Astrocyte (in vitro differentiated cells and primary cell): ENCODE measurements at regions not wholly inside any gene's neighbourhood (a gene's known extent, or its start where the extent isn't known, plus 50 kb on each side); places are given as distances from the start of the nearest gene placed in this dataset.

Experiments
- EZH2 ChIP-seq: IDR thresholded peaks from 2 replicates; pipeline ENCODE4 v1.6.1; 2012; ENCODE audit warnings: mild to moderate bottlenecking, low read length, inconsistent platforms; ENCODE audit not compliant: insufficient read depth
- TF ChIP-seq, protein P1 (sequence below): IDR thresholded peaks from 2 replicates; pipeline ENCODE4 v1.5.1; 2011; ENCODE audit warnings: low read depth, mild to moderate bottlenecking, inconsistent platforms, low read length, moderate library complexity; ENCODE audit not compliant: insufficient read depth

DNA sequence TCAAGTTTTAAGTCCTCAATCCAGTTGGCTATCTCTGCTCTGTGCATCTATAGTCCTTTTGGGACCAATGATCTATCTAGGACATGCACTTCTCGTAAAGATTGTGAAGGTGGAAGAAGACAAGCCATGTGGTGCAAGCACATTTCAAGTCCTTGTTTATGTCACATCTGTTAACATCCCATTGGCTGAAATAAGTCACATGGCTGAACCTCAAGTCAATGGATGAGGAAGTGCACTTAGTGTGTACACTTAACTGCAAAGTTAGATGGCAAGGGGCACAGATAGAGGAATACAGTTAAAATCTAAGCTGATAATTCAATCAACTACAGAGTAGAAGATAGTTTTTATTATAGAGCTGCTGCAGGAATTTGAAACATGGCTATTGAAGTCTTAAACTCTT is 362.8 kb upstream of the TBX3 start:
- TF ChIP-seq, protein P1, sequence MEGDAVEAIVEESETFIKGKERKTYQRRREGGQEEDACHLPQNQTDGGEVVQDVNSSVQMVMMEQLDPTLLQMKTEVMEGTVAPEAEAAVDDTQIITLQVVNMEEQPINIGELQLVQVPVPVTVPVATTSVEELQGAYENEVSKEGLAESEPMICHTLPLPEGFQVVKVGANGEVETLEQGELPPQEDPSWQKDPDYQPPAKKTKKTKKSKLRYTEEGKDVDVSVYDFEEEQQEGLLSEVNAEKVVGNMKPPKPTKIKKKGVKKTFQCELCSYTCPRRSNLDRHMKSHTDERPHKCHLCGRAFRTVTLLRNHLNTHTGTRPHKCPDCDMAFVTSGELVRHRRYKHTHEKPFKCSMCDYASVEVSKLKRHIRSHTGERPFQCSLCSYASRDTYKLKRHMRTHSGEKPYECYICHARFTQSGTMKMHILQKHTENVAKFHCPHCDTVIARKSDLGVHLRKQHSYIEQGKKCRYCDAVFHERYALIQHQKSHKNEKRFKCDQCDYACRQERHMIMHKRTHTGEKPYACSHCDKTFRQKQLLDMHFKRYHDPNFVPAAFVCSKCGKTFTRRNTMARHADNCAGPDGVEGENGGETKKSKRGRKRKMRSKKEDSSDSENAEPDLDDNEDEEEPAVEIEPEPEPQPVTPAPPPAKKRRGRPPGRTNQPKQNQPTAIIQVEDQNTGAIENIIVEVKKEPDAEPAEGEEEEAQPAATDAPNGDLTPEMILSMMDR: no peak
- TF ChIP-seq EZH2: no peak
